Hepatocyte (in vitro differentiated cells): ENCODE measurements at regions not wholly inside any gene's neighbourhood (a gene's known extent, or its start where the extent isn't known, plus 50 kb on each side); places are given as distances from the start of the nearest gene placed in this dataset.
A peak's percentile ranks its signal among the peaks of the same experiment; 100 is the strongest.

Experiments used
- DNase-seq: peaks from one replicate; pipeline ENCODE4 v3.0.0-alpha.2; 2016; ENCODE audit warnings: low spot score
- H2AFZ ChIP-seq: fragments of 200-600 bp; sonication (generic); 2 replicates; pipeline ENCODE4 v1.6.0; 2016; ENCODE audit warnings: antibody characterized with exemption, mild to moderate bottlenecking
- H3K27ac ChIP-seq: fragments of 200-600 bp; sonication (generic); 2 replicates; pipeline ENCODE4 v1.5.1; 2016; ENCODE audit warnings: mild to moderate bottlenecking
- H3K27me3 ChIP-seq: fragments of 200-600 bp; sonication (generic); 2 replicates; pipeline ENCODE4 v1.6.1; 2016
- H3K36me3 ChIP-seq: fragments of 200-600 bp; sonication (generic); replicated peaks from 2 replicates; pipeline ENCODE4 v1.5.1; 2016; ENCODE audit warnings: low read depth; ENCODE audit not compliant: insufficient read depth
- H3K4me1 ChIP-seq: fragments of 200-600 bp; sonication (generic); 2 replicates; pipeline ENCODE4 v1.5.1; 2016; ENCODE audit warnings: mild to moderate bottlenecking, moderate library complexity; ENCODE audit not compliant: insufficient read depth
- H3K4me2 ChIP-seq: fragments of 200-600 bp; sonication (generic); 2 replicates; pipeline ENCODE4 v1.6.0; 2016
- H3K4me3 ChIP-seq: fragments of 200-600 bp; sonication (generic); 2 replicates; pipeline ENCODE4 v1.5.1; 2016; ENCODE audit warnings: mild to moderate bottlenecking
- H3K79me2 ChIP-seq: fragments of 200-600 bp; sonication (generic); 2 replicates; pipeline ENCODE4 v1.6.0; 2017; ENCODE audit warnings: mild to moderate bottlenecking
- H3K9me2 ChIP-seq: fragments of 200-600 bp; sonication (generic); replicated peaks from 2 replicates; pipeline ENCODE4 v1.6.0; 2017; ENCODE audit warnings: mild to moderate bottlenecking; ENCODE audit not compliant: insufficient read depth
- H3K9me3 ChIP-seq: fragments of 200-600 bp; sonication (generic); 2 replicates; pipeline ENCODE4 v1.5.1; 2016; ENCODE audit warnings: low read depth, mild to moderate bottlenecking
- H4K20me1 ChIP-seq: fragments of 200-600 bp; sonication (generic); 2 replicates; pipeline ENCODE4 v1.6.0; 2016; ENCODE audit warnings: mild to moderate bottlenecking; ENCODE audit not compliant: insufficient read depth, poor library complexity, severe bottlenecking
- CTCF ChIP-seq: fragments of 200-600 bp; sonication (generic); IDR thresholded peaks from 2 replicates; pipeline ENCODE4 v1.5.1; 2016; ENCODE audit warnings: antibody characterized with exemption, mild to moderate bottlenecking; ENCODE audit not compliant: poor library complexity
- EZH2 ChIP-seq: fragments of 200-600 bp; sonication (generic); IDR thresholded peaks from 2 replicates; pipeline ENCODE4 v1.6.1; 2016; ENCODE audit warnings: antibody characterized with exemption, mild to moderate bottlenecking, borderline replicate concordance
- EZH2phosphoT487 ChIP-seq: fragments of 200-600 bp; sonication (generic); IDR thresholded peaks from one replicate; pipeline ENCODE4 v1.6.1; 2018; ENCODE audit warnings: antibody characterized with exemption, mild to moderate bottlenecking, low read depth, moderate library complexity; ENCODE audit not compliant: unreplicated experiment, severe bottlenecking
- WGBS: methylation state at CpG from one replicate; pipeline ENCODE4 v1.1.6; 2016; ENCODE audit warnings: low lambda C conversion rate; ENCODE audit errors: missing lambda C conversion rate; 5-methylcytosine and 5-hydroxymethylcytosine counted together

GRCh38 chr6:144582939-144583613 is 297.9 kb downstream of the UTRN start:
- H4K20me1 ChIP-seq, result no peaks in the 10 kb centered on the region
- H3K4me3 ChIP-seq, result no peak overlapping the region
- no peaks in the 10 kb centered on the region for H3K79me2 ChIP-seq
- no peaks in the 10 kb centered on the region for H3K36me3 ChIP-seq
- H3K27ac ChIP-seq, result no peak overlapping the region
- H3K4me1 ChIP-seq, result no peaks in the 10 kb centered on the region
- TF ChIP-seq CTCF (no peak), EZH2phosphoT487 (no peak), EZH2 (no peak)
- H3K27me3 ChIP-seq, result no peaks in the 10 kb centered on the region
- WGBS, result 27% methylated on average over 16 of the region's 16 CpGs
- peak; percentile 17 for DNase-seq
- peak overlapping the region; percentile 71 for H3K4me2 ChIP-seq
- H2AFZ ChIP-seq, result no peak overlapping the region
- H3K9me2 ChIP-seq, result no peaks in the 10 kb centered on the region
- H3K9me3 ChIP-seq, result no peaks in the 10 kb centered on the region

- no peak overlapping the region for H3K4me3 ChIP-seq
These were observed 298.4 kb downstream of the UTRN start for GRCh38 chr6:144583614-144583954.

GRCh38 chr6:144585217-144585814 is 300.2 kb downstream of the UTRN start:
- Histone ChIP-seq H3K4me3 (no peak overlapping the region), H3K79me2 (no peaks in the 10 kb centered on the region), H3K4me2 (peak overlapping the region; percentile 8), H3K27me3 (no peaks in the 10 kb centered on the region), H3K9me3 (no peaks in the 10 kb centered on the region), H3K27ac (no peak overlapping the region), H4K20me1 (no peaks in the 10 kb centered on the region), H2AFZ (no peak overlapping the region), H3K9me2 (no peaks in the 10 kb centered on the region), H3K36me3 (no peaks in the 10 kb centered on the region), H3K4me1 (no peaks in the 10 kb centered on the region)
- peak; percentile 34 for DNase-seq
- TF ChIP-seq EZH2 (no peak), CTCF (peak; percentile 86)
- 19% methylated on average over 3 of the region's 3 CpGs for WGBS

More at GRCh38 chr6:144583614-144583954, 298.4 kb downstream of the UTRN start:
- Histone ChIP-seq H3K79me2 (no peaks in the 10 kb centered on the region), H3K27me3 (no peaks in the 10 kb centered on the region), H2AFZ (no peak overlapping the region), H3K4me2 (peak overlapping the region; percentile 71), H3K27ac (no peak overlapping the region), H3K36me3 (no peaks in the 10 kb centered on the region), H3K9me2 (no peaks in the 10 kb centered on the region), H3K9me3 (no peaks in the 10 kb centered on the region), H3K4me1 (no peaks in the 10 kb centered on the region), H4K20me1 (no peaks in the 10 kb centered on the region)
- no peak for TF ChIP-seq EZH2
- TF ChIP-seq CTCF, result no peak
- TF ChIP-seq EZH2phosphoT487, result no peak
- DNase-seq, result no peak
- WGBS, result 14% methylated on average over 1 of the region's 1 CpG
